NCI-H1694 (cell line): ENCODE measurements at regions not wholly inside any gene's neighbourhood (a gene's known extent, or its start where the extent isn't known, plus 50 kb on each side); places are given as distances from the start of the nearest gene placed in this dataset.

ENCODE experiments used
- DNase-seq: peaks from one replicate; lab custom pipeline; 2025; lab: John Stamatoyannopoulos, UW

GRCh38 chr11:19519912-19520641, 192.6 kb upstream of the NAV2 start:
- DNase-seq, result no peak

- no peak for DNase-seq
Measured at GRCh38 chr11:19519353-19519752, 193.3 kb upstream of the NAV2 start.

DNA sequence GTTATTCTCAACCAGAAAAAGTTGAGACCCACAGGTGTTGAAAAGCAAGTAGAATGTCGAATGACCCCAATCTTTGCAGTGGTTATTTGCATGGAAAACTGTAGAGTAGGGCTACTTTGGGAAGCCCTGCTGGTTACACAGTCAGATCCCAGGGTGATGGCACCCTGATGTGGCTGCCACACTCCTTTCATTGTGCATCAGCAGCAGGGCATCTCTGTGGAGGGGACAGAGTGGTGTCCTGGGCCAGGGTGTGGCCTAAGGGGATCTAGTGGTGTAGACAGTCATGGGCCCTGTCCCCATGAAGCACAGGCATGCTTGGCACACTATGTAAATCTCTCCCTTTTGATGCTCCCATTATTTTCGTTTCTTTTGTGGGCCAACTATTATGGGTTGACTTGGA, 199.4 kb upstream of the NAV2 start:
- DNase-seq, result no peak

DNA sequence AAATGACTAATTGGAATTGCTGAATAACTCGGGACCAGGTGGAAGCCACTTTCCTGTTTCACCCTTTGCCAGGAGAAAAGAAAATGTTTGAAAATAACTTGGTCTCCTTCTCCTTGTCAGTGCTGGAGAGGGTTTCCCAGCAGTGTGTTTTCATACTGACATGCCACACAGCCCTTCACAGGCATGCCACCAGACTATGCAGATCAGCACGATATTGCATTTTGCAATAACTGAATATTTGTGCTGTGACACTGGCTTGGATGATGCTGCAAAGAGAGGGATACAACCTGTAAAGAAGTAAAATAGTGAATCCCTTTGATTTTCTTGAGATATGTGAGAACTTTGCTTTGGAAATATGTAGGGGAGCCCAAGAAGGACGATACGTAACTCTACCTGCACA, 200.0 kb upstream of the NAV2 start:
- DNase-seq, result no peak

DNA sequence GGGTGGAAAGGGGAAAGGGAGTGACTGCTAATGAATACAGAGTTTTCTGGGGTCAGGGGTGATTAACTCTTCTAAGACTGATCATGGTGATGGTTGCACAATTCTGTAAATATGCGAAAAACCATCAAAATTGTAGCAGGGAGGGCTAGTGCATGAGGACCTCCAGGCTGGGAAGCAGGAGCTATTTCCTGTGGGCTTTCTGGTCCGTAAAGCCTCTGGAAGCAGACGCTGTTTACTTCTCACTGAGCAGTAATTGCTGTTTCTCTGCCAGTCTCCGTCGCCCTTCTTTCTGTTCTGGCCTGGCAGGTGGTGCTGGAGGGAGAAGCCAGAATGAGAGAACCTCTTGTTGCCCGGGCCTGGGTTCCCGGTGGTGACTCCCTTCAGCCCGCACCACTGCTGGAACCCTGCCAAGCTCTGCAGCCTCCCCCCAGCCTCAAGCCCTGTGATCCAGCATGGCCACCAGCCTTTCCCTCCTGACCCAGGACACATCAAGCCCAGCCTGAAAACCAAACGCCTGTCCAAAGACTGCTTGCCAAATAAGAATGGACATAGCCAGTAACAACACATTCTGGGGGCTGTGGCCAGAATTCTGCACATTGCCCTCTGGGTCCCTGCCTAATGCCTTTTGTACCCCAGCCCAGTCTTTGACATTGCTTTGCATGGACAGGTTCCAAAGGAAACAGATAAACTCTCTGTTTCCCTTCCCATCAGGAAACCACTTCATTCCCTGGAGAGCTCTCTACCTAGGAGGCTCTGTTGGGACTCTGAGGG, 201.0 kb upstream of the NAV2 start:
- peak; percentile 68 for DNase-seq

DNA sequence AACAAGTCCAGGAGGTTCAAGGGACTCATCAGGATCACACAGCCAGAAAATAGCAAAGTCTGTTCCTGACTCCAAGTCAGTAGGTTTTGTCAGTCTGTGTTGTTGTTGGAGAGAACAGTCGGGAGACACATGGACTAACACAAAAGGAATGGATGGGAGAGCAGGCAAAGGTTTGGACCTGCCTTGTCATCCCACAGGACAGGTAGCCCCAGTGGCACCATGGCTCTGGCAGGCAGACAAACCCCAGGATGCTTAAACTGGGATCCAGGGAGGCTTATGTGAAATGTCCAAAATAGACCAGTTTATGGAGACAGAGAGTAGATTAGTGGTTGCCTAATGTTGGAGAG, 201.6 kb upstream of the NAV2 start:
- no peak for DNase-seq

DNA sequence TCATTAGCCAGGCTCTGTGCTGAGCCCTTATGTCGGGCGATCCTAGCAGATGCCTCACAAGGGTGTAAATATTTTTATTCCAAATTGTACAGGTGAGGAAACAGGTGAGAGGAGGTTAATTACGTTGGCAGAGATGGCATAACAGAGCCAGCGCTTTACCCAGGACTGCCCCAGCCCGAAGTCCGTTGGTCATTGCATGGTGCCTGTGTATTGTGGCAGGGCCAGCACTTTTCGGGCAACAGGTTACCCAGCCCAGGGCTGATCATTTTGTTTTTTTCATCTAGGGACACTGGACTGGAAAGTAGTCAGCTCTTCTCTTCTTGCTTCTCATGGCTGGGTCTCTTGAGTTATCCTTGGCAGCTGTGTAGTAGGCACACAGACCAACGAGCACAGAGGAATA, 202.2 kb upstream of the NAV2 start:
- no peak for DNase-seq

GRCh38 chr11:19509215-19509614, 203.4 kb upstream of the NAV2 start:
- DNase-seq, result no peak

DNA sequence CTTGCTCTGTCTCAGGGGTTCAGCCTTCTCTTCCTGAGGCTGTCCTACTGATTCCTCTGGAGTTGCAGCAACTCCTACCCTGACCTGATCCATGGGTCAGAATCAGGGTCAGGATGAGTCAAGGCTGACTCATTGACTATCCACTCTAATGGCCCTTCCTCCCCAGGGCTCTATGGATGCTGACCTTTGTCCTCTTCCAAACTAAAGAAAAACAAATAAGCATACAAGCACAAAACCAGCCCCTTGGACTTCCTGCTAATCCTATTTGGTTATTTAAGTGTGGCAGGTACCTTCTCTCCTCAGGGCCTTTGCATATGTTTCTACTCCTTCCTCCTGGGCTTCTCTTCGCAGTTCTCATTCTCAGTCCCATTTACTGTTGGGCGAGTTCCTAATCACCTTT, 204.5 kb upstream of the NAV2 start:
- DNase-seq, result no peak

- peak; percentile 57 for DNase-seq
Measured at GRCh38 chr11:19506816-19507486, 205.7 kb upstream of the NAV2 start.

- no peak for DNase-seq
Measured at GRCh38 chr11:19502691-19503253, 209.9 kb upstream of the NAV2 start.

DNA sequence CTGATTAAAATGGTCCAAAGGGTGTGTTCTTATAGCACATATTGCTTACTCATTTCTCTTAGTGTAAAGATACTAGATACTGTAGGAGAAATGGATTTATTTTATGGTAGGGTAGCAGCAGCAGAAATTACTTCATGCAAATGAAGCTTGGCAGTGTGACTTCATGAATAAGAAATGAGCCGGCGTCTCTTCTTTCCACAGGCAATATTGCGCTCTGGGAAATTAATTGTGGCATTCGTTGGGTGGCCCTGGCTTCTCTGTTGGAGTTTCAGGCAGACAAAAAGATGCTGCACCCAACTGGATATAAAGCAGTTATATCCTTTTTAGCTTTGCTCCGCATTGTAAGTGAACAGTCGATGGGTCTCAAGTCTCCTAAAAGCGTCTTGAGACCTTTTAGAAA, 211.0 kb upstream of the NAV2 start:
- no peak for DNase-seq

- no peak for DNase-seq
Measured at GRCh38 chr11:19499999-19500398, 212.6 kb upstream of the NAV2 start.

DNA sequence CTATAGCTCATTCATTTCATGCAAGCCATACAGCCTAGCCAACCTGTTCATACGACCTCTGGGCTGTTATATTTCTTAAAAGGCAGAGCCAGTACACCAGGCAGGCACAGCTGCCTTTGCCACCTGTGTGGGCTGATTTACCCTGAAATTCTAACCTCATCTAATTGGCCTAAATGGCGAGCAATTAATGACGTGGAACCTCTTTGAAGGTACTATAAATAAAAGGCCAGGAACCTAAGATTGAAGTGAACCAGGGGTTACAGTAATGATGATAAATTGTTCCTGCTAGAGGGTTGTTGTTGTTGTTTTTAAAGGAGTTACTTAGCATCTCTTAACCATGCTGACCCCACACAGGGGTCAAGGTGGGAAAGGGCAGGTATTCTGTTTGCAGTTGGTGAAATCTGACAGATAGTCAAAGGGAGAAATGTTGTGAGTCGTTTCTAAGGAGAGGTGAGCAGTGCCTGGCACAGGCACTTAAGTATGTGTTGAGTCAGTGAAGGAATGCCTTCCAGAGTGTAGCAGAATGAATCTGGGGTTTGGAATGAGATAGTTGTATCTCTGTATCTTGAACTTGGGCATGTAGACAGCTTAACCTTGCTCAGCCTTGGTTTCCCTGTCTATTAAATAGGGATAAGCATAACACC, 213.5 kb upstream of the NAV2 start:
- DNase-seq, result no peak

DNA sequence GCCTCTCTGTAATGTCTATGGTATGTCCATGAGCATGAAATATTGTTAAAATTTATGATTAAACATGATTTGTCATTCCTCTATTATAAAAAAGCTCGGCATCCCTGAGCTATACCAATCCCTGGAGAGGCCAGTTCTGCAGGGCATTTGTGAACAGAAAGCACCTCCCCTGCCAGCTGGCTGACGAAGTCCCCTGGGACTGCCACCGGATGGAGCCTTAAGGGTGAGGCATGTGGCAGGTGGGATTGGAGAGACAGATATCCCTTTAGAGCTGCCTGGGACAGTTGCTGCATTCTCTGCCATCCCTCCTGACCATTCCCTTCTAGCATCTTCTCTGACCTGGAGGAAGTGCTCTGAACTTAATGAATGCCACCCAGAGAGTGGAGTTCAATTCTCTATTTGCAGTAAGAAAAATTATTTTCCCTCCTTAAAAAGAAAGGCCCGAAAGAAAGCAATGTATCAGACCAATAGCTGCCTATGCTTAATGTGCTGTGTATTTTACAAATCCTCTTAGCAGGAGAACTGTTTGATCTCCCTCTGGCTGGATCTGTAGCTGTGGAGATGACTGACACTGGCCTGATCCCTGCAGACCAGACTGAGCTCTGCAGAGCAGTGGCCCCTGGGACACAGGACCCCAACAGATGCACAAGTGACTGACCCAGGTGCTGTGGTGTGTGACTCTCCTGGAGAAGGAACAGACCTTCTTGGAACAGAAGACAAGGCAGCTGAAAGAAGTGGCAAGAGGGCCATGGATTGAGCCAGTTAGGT, 219.0 kb upstream of the NAV2 start:
- peak; percentile 64 for DNase-seq

DNA sequence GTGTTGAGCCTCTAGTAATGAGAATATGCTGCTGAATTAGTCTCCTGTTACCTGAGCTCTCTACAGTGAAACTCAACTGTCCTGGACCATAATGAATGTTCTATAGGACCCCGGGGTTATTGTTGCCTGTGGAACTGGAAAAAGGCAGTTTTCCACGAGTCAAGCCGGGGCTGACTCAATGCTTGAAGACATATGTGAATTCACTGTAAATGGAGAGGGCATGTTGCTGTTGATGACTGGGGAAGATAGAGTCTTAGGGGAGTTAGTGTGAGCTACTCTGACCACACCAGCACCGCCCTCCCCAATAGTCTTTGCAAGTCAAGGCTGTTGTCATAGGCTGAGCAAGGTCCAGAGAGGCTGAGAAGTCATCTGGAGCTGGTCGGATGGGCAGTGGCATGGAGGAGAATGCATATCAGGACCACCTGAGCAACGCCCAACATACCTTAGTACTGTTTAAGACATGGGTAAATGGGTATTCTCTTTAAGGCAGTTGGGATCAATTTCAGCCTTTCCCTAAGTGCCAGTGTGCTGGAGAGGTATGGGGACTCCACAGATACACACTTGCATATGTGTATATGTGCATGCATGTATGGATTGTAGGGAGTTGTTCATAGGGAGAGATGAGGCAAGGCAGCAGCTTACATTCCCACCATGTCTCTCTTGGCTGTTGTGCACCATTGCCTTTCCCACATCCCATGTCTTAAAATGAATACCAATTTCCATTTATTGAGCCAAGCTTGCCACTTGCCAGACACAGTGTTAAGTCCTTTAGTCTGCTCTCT, 230.1 kb upstream of the NAV2 start:
- DNase-seq, result no peak

DNA sequence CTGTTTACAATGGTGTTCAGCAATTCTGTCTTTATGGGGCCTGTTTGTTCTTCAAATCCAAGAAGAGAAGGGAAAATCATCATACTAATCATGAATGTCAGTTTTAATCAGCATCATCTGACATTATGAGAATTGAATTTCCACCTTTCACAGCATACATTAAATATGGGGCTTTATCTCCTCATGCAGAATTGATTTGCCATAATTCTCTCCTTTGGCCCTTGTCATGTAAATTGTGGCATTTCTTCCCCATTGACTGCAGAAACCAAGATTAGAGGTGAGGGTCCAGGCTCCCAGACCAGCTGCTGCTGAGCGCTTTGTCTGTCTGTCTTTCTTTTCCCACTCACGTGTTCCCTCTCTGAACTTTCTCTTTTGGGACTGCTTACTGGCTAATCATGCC, 232.1 kb upstream of the NAV2 start:
- DNase-seq, result no peak

DNA sequence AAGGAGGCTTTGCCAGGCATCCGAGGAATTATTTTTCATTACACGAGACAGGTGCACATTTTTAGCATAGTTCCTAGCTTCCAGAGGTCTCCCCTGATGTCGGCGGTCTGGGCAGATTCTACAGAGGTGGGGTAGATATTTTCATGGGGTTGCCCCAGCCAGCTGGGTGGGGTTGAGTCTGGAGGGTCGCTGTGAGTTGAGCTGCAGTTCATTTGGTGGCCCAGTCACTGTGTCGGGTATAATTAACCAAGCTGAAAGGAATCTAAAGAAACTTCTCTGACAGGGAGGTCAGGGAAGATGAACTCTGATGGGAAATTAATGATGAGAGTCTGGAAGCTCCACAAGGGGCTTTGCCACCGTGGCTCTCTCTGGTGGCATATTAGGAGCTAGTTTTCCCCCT, 233.7 kb upstream of the NAV2 start:
- DNase-seq, result no peak

- DNase-seq, result no peak
Measured at GRCh38 chr11:19474954-19475721, 234.4 kb upstream of the E2F8 start.

GRCh38 chr11:19474211-19474610, 233.5 kb upstream of the E2F8 start:
- DNase-seq, result no peak
